GM21526 (cell line): ENCODE measurements at regions not wholly inside any gene's neighbourhood (a gene's known extent, or its start where the extent isn't known, plus 50 kb on each side); places are given as distances from the start of the nearest gene placed in this dataset.

Experiments
- ATAC-seq: cut with Tn5 transposase; IDR thresholded peaks from one replicate; pipeline ENCODE4 v1.9.1; 2021; ENCODE audit warnings: moderate library complexity; ENCODE audit not compliant: unreplicated experiment, low FRiP score

DNA sequence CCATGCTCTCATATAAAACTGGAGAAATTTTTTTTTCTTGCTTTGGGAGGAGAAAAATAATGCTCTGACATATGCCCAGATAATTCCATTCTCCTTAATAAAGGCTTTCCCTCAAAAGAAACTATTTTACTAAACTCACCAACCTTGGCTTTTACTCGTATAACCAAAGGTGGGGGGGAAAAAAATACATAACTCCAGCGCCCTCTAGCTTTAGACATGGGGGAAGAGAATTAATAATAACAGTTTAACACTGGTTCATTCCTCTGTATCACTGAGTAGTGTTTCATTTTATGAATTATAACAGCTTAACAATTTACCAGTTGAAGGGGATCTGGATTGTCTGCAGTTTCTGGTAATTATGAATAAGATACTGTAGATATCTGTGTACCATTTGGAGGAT, 1226.1 kb downstream of the GRIK2 start:
- no peak for ATAC-seq

DNA sequence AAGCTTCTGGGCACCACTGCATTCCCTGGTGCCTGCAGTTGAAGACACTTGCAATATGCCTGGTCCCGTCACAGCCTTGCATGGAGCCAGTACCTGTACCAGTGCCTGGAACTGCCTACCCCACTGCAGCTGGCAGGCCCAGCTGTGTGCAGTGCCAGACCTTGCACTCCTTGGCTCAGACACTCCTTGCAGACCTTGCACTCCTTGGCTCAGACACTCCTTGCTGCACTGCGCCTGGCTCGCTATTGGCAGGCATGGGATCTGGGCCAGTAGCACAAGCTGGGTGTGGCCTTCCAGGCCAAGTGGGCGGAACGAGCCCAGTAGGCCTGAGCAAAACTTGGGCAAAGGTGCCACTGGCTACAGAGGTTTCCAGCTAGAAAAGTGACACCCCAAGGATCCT, 1189.1 kb downstream of the GRIK2 start:
- ATAC-seq = no peak

DNA sequence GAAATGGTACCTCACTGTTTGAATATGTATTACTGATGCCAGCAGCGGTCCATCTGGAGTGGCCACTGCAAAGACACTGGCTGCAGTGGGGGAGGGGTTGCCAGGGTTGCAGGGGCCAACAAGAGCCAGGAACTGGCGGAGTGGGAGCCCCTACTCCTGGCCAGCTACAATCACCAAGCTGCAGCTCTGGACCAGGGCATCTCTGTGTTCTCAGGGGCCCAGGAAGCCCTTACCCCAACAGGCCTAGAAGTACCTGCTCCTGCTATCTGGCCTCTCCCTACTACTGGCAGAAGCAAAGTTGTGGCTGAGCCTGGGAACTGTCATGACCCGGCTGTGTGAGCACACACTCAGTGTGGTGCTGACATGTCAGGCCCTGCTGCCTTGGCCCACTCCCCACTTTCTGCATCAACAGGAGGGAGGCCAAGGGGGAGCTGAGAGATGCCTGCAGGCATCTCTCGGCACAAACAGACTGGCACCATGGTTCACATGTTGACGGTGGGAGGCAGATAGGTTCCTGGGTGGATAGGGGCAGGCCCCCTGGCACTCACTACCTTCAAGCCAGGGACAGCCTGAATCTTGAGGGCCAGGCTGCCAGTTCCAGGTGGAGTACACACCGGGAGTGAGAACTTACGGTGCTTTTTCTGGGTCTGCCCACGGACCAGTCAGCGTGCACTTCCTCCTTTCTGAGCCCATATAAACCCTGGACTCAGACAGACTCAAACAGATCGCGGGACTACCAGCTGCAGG, 1188.0 kb downstream of the GRIK2 start:
- no peak for ATAC-seq

DNA sequence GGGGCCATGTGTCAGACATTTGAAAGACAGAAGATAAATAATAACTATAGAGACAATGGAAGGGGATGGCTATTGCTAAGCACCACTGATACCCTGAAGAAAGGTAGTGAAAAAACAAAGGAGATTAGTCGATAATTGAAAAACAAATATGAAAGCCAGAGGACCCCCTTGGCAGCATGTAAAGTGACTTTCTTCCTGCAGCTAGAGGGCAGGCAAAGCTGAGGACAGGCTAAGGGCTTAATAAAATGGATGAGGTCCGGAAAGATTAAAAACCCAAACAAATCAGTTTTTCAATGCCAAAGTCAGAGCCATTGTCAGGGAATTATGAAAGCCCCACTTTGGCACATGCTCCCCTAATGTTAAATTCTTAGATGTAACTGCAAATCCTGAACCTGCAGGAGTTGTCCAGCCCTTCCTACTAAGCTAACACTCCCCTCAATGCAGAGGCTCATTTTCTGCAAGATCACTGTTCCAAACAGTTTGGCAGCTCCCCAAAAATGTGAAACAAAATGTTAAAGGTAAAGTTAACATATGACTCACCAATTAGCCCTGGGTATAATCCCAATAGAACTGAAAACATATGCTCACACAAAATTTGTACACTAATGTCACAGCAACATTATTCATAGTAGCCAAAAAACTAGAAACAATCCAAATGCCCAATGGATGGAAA, 1177.9 kb downstream of the GRIK2 start:
- ATAC-seq = no peak

DNA sequence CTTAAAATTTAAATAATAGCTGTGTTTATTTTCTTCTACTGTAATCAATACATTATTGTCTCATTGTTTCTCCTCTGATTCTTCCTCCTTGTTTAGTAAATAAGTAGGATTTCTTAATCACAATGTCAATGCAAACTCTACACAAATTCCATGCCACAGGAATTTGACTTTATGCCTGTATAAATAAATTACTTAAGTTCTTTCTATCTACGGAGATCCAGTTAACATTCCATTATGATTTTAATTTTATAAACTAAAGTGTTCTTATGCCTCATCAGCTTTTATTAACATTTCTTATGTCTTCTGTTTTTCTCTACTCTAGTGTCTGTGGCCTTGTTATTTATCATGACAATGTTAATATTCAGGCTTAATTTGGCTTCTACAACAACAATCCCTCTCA, 1169.2 kb downstream of the GRIK2 start:
- no peak for ATAC-seq

DNA sequence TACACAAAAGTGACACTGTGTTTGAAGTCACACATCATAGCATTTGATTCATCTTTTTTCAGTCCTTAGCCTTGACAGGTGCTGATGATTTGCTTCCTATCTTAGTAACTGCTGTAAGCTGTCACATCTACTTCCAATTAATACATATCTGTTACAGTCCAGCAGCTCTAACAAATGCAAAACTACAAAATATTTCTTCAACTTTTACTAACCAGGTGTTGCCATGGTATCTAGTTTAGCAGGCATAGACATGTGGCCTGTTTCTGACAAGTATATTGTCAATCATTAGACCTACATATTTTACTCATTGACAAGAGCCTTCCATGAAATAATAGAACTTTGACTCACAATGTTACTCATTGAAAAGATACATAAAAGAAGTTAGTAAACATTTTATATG, 1159.7 kb downstream of the GRIK2 start:
- no peak for ATAC-seq

DNA sequence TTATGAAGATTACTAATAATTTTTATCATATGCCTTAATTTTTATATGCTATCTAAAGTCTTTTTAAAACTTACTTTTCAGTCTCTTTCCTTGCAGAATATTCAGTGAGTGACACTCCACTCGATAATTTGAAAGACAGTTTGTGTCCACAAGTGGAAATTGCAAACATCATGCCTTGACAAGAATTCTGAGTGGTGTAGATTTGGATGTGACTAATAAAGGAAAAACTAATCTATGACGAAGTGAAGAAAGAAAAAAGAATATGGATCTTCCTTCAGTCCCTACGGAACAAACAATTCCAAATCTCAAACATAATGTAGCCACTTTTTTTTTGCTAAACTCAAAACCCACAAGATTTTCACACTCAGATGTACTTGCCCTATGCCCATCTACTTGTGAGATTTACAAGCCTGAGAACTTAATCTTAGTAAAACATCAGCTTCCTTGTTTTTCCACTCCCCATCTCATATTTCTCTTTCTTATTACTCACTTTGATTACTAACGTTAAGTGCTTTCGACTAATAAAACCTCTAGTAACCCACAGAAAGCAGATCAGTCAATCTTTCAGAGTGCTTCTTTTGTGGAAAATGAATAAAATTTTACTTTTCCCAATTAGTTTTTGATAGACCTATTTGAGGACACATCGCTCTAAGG, 1155.8 kb downstream of the GRIK2 start:
- no peak for ATAC-seq

DNA sequence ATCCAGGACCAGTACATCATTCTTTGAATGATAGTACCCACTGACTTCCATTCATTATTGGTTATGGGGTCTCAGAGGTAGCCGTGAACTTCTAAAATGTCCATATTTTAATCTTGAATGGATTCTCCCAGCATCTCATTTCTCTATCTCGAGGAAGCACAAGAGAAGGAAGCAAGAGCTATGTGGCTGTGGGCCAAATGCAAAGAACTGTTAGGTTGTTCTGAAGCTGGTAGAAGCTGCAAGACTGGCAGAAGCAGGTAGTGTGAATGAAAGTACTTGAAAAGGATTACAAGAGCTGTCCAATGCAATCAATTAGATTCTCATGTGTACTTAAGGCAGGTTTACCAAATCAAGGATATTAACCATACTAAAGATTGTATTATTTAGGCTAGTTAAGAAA, 1131.8 kb downstream of the GRIK2 start:
- no peak for ATAC-seq

DNA sequence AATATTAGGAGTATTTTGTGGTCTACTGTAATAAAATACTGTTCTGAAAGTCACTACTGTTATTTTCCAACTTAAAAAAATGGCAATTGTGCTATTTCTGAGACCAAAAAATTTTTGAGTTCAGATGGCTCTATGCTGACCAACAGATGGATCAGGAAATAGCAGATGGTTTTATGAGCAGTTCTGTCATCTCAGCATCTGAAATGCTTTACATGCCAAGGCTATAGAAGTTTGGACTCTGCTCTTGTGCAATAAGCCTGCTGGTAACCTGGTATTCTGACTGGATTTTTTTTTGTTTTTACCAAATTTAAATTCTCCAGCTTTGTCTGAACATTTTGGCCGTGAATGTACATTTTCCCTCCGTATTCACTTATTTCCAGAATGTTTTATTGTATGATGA, 1127.5 kb downstream of the GRIK2 start:
- ATAC-seq = no peak

DNA sequence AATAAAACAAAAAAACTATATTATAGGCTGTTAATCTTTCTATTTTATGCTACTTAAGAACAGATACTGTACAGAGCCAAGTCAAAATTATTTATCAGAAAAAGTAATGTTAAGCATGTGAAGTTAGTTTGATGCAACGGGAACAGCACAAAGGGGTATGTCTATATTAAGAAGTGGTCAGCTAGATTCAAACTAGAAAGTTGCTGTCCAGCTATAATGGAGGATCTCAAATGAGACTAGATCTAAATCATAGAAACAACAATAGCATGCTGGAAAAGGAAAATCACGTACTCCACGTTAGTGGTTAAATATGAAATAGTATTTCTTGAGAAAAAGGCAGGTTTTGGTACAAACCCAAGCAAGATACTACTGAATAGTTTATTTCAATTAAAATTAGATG, 1124.0 kb downstream of the GRIK2 start:
- ATAC-seq = no peak

DNA sequence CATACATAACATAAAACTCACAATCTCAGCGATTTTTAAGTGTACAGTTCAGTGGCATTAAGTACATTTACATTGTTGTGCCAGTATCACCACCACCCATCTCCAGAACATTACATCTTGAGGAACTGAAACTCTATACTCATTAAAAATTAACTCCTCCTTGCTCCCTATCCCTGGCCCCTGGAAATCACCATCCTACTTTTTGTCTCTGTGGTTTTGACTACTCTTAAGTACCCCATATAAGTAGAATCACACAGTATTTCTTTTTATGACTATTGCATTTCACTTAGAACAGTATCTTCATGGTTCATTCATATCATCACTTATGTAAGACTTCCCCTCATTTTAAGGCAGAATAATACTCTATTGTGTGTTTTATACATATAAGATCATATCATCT, 1108.1 kb downstream of the GRIK2 start:
- no peak for ATAC-seq

DNA sequence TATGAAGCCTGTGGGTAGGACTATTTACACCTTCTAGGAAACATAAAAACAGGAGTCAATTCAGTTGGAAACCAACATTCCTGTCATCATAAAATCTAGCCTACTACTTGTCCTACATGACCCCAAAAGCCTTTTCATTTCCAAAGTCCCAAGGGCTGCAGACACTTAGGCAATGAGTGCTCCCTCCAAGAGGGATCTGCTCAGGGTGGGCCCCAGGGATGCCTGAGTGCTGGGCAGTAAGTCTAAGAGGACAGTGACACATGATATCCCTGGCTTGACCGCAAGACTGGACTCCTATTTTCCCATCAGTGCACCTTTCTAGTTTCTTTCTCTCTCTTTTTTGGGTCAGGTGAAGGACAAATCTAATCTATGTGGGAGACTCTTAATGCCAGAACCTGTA, 1101.3 kb downstream of the GRIK2 start:
- no peak for ATAC-seq

DNA sequence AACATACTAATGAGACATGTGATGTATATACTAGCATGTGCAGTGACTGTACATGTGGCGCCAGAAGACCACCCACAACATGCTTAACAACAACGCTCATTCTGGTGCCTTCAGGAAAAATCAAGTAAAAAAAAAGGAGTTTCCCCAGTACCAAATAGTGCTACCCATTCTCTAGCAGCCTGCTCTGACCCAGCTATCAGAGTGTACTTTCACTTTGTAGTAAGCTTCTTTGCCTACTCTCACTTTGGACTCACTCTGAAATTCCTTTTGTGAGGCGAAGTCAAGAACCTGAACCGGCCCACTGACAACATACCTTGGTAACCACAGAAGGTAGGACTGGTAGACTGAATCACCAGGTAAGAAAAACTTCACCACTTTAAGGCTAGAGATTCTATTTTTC, 1100.0 kb downstream of the GRIK2 start:
- no peak for ATAC-seq

DNA sequence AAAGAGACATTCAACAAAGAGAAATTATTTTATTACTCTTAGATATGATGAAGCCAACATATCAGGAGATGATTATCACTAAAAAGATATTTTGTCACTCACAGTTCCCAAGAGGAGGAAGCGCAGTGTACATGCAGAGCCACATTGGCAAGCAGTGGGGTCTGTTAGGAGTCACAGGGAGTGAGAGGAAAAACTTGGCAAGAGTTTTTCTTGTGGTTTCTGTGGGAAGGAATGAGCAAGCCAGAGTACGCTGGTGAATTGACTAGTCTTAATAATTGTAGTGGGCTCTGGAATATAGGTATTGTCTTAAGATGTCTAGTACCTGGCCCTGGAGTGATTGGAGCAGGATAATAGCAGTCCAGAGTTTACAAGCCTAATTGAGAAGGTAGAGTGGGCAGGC, 1095.2 kb downstream of the GRIK2 start:
- no peak for ATAC-seq

DNA sequence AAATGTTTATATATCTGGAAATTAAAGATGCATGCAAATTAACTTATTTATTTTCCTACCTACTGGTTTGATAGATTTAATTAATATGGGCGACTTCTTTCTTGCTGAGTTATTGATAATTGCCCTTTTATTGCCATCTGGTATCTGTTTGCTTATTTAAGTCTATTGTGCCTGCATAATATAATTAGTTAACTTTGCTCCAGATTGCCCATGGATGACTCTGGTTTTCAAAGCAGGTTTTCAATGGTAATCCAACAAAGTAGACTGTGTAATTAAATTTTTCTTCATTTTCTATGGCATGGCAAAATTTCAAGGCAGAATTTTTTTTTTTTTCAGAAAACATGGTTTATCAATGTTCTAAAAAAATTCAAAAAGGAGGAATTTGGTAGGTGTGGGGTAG, 1092.0 kb downstream of the GRIK2 start:
- ATAC-seq = no peak

DNA sequence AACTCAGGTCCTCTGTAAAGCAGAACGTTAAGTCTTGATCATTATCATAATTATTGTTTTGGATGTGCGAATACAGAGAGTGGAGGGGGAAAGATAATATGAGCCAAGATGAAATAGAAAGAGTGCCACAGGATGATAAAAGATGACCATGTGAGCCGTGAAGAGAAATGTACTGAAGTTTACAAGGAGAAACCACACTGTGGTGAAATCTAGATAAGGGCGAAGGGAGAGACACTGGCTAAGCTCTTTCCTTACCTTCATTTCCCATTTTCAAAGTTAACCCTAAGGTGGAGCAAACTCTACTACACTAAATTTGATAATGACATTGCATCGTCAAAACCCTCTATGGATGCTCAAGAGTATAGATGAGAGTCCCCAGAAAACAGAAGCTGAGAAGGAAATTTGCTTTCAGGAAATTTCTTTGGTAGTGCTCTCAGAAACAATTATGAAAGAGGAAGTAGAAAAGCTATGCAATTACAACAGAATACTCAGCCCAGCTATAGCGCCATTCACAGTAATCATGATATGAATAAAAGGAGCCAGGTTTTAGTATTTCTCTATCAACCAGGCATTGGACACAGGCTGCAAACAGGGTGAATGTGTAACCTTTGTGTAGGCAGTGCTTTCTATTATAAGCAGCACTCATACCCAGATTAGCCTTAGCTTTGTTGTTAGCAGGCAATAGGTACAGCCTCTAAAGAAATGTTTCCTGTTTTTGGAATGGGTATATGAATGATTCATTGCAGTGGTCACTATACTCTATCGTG, 1080.7 kb downstream of the GRIK2 start:
- no peak for ATAC-seq

DNA sequence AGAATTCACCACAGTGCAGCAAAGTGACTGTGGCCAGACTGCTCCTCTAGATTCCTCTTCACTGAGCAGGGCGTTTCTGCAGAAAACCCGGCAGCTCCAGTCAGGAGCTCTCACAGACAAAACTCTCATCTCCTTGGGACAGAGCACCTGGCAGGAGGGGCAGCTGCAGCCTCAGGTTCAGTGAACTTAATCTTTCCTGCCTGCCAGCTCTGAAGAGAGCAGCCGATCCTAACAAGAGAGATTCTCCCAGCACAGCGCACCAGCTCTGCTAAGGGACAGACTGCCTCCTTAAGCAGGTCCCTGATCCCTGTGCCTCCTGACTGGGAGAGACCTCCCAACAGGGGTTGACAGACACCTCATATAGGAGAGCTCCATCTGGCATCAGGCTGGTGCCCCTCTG, 1065.5 kb downstream of the GRIK2 start:
- no peak for ATAC-seq

DNA sequence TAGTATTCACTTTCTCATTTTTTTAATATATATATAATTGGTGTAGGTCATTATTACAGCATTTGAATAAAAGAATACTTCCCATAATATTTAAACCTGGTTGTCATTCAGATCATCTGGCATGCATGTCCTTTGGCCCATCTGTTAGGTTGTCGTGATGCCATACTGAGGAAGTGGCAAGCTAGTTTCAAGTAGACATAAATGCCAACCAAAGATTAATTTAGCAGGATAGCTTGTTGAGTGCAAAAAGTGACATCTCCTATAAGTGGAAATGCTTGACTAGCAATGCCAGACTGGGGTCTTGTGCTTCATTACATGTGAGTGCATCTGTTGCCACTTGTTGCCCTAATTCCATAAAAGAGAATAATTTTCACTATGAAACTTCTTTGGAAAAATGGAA, 1044.7 kb downstream of the GRIK2 start:
- no peak for ATAC-seq

DNA sequence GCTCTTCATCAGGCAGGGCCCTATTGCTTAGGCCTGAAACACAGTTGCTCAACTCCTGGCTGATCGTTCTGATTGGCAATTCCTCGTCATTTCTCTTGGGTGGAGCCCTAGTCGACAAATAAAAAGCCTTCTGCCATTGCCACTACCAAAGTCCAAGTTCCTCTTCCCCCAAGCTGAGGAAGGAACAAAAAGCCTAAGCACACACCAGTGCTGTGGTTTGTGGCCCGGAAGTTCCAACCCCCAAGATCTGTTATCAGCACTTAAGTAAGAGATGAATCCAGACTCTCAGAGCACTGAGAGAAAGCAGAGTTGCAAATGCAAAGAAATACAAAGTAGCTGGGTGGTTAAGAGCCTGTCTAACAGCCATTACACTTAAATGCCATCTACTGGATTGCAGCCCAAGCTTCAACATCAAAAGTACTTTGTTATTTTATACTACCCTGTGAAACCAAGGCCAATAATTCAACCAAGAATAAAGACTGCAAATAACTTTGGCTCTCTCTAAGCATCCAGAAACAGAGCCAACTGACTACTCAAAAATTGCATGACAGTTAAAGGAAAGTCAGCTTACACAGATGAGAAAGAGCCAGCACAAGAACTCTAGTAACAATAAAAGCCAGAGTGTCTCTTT, 1024.0 kb downstream of the GRIK2 start:
- ATAC-seq = no peak

DNA sequence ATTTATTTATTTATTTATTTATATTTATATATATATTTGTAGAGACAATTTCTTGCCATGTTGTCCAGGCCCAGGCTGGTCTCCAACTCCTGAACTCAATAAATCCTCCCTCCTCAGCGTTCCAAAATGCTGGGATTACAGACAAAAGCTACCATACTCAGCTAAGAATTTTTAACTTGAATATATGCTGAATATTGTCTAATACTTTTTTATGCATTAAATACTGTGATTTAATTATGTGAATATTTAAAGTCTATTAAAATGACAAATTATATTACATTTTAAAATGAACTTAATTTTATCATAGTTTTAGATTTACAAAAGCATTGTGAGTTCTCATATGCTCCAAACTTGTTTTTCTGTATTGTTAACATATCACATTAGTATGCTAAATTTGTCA, 1022.4 kb downstream of the GRIK2 start:
- no peak for ATAC-seq

DNA sequence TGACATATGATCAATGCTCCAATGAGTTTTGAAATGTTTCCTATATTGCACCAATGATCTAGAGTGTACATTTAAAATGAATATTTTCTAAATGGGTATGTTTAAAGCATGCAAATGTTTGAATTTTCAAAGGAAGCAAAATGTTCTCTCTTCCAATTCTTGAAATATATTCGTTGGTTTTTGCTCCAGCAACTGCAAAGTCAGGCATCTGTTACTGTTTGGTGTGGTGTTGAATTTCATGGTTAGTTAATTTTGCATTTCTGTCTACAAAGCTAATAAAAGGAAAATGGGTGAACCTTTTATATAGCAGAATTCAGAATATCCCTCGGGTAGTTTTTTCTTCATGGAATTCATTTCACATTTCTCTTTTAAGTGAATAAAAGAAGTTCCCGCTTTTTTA, 1018.3 kb downstream of the GRIK2 start:
- no peak for ATAC-seq
